ENCODE measurements at regions not wholly inside any gene's neighbourhood (a gene's known extent, or its start where the extent isn't known, plus 50 kb on each side); places are given as distances from the start of the nearest gene placed in this dataset.

- Histone ChIP-seq H3K4me3 (ENCODE audit: insufficient read depth, low read depth, low read length) (no peak overlapping the region), H3K27me3 (ENCODE audit: control insufficient read depth, insufficient read depth, low read length) (no peaks in the 10 kb centered on the region), H3K36me3 (replicated peaks; ENCODE audit: control insufficient read depth, insufficient read depth, low read length) (no peaks in the 10 kb centered on the region)
- DNase-seq: no peak
Measured at GRCh38 chr1:98073106-98073505, 152.3 kb upstream of the DPYD start.

DNA sequence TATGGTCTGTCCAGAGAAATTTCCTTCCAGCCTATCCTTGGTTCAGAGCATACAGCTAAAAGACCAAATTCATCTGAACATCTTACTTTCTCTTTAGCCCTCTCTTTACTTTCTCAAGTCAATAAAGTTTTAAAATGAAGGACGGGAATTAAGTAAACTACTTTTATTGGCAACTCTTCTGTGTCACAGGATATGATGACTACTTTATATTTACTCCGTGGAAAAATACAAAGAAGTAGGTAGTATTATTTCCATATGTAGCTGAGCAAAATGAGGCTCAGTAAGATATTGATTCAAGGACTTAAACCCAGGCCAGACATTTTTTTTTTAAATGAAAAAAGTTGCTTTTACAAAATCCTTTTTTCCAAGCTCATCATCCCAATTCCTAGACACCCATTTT, 151.2 kb upstream of the DPYD start:
- Histone ChIP-seq H3K36me3 (replicated peaks; ENCODE audit: control insufficient read depth, insufficient read depth, low read length) (no peaks in the 10 kb centered on the region), H3K27me3 (ENCODE audit: control insufficient read depth, insufficient read depth, low read length) (no peaks in the 10 kb centered on the region), H3K4me3 (ENCODE audit: insufficient read depth, low read depth, low read length) (no peak overlapping the region)
- no peak for DNase-seq

DNA sequence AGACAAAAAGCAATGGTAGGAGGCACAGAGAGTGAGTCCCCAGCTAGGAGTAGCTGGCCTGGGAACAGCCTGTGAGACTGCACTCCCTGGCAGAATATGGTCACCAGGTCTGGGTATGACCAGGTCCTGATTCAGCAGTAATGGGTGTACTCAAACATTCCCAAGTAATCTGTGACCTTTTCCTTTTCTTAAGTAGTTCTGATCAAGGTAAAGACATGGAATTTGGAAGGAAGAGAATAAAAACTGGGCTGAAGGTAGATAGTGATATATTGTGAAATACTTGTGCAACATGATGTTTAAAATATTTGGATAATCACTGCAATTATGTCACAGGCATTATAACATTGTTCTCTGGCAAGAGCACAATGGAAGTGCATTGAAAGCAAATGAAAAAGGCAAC, 147.2 kb upstream of the DPYD start:
- no peak for DNase-seq
- H3K36me3 ChIP-seq (replicated peaks; ENCODE audit: control insufficient read depth, insufficient read depth, low read length): no peaks in the 10 kb centered on the region
- H3K4me3 ChIP-seq (ENCODE audit: insufficient read depth, low read depth, low read length): no peak overlapping the region
- no peaks in the 10 kb centered on the region for H3K27me3 ChIP-seq (ENCODE audit: control insufficient read depth, insufficient read depth, low read length)

DNA sequence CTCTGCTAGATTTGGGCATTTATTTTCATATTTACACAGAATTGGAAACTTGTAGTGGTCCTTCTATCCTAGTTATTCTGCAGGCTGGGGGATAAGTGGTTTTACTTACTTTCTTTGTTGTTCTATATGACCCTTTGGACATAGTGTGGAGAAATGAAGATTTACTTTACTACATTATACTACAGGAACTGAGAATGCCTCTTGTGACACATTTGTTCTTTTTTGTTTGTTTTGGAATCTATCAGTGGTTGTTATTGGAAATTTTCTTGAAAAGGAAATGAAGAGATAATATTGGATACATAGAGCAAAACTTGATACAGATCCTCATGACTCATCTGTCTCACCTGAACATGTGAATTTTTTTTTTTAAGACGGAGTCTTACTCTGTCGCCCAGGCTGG, 146.1 kb upstream of the DPYD start:
- Histone ChIP-seq H3K36me3 (replicated peaks; ENCODE audit: control insufficient read depth, insufficient read depth, low read length) (no peaks in the 10 kb centered on the region), H3K4me3 (ENCODE audit: insufficient read depth, low read depth, low read length) (no peak overlapping the region), H3K27me3 (ENCODE audit: control insufficient read depth, insufficient read depth, low read length) (no peaks in the 10 kb centered on the region)
- no peak for DNase-seq

GRCh38 chr1:98059620-98060019, 138.8 kb upstream of the DPYD start:
- Histone ChIP-seq H3K27me3 (ENCODE audit: control insufficient read depth, insufficient read depth, low read length) (no peaks in the 10 kb centered on the region; the same call in 1 of the 2 replicates), H3K4me3 (ENCODE audit: insufficient read depth, low read depth, low read length) (no peak overlapping the region), H3K36me3 (replicated peaks; ENCODE audit: control insufficient read depth, insufficient read depth, low read length) (no peaks in the 10 kb centered on the region)
- DNase-seq: no peak

DNA sequence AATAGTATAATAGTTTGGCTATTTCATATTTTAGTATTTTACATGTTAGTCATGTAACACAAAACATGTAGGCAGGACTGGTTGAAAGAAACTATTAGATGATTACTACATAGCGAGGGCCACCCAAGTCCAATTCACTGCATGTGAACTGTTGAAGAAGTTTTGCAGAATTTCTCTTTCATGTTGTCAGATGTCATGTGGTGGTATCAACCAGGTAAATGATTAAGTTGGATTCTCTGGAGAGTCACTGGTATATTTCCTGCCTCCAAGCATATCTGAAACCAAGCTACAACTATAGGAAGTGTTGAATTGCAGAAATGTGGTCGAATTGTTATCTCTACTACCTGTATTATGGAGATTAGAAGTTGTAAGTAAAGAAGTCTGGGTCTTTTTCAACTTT, 137.8 kb upstream of the DPYD start:
- H3K36me3 ChIP-seq (replicated peaks; ENCODE audit: control insufficient read depth, insufficient read depth, low read length): no peaks in the 10 kb centered on the region

DNA sequence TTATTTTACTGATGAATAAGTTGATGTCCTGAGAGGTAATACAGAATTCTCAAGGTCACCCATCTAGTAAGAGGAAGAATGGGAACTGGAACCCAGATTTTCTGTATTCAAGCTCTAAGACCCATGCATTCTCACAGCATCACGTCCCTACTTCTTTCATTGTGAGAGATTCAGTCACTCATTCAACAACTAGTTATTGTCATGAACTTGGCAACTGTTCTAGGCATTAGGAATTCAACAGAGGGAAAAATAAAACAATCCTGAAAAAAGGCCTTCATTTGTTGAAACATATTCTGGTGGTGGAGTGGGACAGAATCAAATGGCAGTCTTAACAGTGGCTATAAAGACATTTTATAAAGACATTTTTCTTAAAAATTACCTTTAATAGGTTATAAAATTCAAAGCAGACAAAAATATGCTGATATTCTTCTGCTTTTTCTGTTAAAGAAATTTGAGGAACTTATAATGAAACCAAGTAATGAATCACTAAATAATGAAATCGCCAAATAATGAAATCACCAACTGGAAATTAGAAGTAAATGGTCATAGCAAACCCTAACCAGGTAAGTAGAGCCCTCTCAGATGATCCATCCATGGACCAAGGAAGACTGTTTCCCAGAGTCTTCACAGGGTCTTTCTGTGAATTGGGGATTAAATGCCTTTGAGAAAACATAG, 136.5 kb upstream of the DPYD start:
- no peaks in the 10 kb centered on the region for H3K36me3 ChIP-seq (replicated peaks; ENCODE audit: control insufficient read depth, insufficient read depth, low read length)
- DNase-seq: no peak
- peaks cover 16% of the 10 kb centered on the region for H3K27me3 ChIP-seq (ENCODE audit: control insufficient read depth, insufficient read depth, low read length)
- no peak overlapping the region for H3K4me3 ChIP-seq (ENCODE audit: insufficient read depth, low read depth, low read length)

More for the DNA sequence above, 137.8 kb upstream of the DPYD start:
- DNase-seq: no peak
- Histone ChIP-seq H3K27me3 (ENCODE audit: control insufficient read depth, insufficient read depth, low read length) (peaks cover 4% of the 10 kb centered on the region), H3K4me3 (ENCODE audit: insufficient read depth, low read depth, low read length) (no peak overlapping the region)

- Histone ChIP-seq H3K4me3 (ENCODE audit: insufficient read depth, low read depth, low read length) (no peak overlapping the region), H3K36me3 (replicated peaks; ENCODE audit: control insufficient read depth, insufficient read depth, low read length) (no peaks in the 10 kb centered on the region), H3K27me3 (ENCODE audit: control insufficient read depth, insufficient read depth, low read length) (peaks cover 22% of the 10 kb centered on the region)
- no peak for DNase-seq
Measured at GRCh38 chr1:98056781-98057180, 135.9 kb upstream of the DPYD start.

- Histone ChIP-seq H3K4me3 (ENCODE audit: insufficient read depth, low read depth, low read length) (no peak overlapping the region), H3K36me3 (replicated peaks; ENCODE audit: control insufficient read depth, insufficient read depth, low read length) (no peaks in the 10 kb centered on the region), H3K27me3 (ENCODE audit: control insufficient read depth, insufficient read depth, low read length) (peaks cover 28% of the 10 kb centered on the region)
- no peak for DNase-seq
Measured at GRCh38 chr1:98055457-98055856, 134.6 kb upstream of the DPYD start.

DNA sequence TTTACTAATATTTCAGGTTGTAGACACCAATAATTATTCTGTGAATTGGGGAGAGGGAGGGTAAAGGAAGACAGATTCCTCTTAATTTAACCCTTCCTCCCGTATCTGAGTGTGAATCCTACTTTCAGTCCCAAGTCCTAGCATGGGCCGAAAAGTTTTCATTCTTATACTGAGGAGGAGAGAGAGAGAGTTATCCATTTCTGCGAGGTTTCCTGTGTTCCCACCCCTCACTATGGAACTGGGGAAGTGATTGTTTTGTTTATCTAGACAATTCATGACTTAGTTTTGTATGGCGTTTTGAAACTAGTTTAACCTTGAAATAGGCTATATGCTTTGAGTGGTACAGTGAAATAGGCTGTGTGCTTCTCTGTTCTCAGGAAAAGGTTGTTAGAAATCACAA, 134.0 kb upstream of the DPYD start:
- H3K27me3 ChIP-seq (ENCODE audit: control insufficient read depth, insufficient read depth, low read length): peaks cover 34% of the 10 kb centered on the region
- no peak for DNase-seq
- H3K36me3 ChIP-seq (replicated peaks; ENCODE audit: control insufficient read depth, insufficient read depth, low read length): no peaks in the 10 kb centered on the region
- H3K4me3 ChIP-seq (ENCODE audit: insufficient read depth, low read depth, low read length): no peak overlapping the region

DNA sequence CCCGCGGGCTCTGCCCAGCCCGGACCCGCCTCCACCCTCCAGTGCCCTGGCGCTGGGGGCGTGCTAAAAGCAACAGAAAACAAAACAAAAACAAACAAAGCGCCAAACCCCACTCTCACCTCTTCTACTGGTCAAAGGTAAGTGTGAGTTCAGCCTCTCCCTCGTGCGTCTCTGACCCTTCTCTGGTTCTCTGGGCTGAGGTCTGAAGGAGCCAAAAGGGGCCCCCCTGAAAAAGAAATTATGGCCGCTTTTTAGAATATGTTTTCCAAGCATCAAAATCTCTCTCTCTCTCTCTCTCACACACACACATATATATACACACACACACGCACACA, 133.5 kb upstream of the DPYD start:
- Histone ChIP-seq H3K36me3 (replicated peaks; ENCODE audit: control insufficient read depth, insufficient read depth, low read length) (no peaks in the 10 kb centered on the region), H3K4me3 (ENCODE audit: insufficient read depth, low read depth, low read length) (peak overlapping the region; percentile 14; the same call in 1 of the 2 replicates), H3K27me3 (ENCODE audit: control insufficient read depth, insufficient read depth, low read length) (peaks cover 39% of the 10 kb centered on the region)
- no peak for DNase-seq

GRCh38 chr1:98053471-98054366, 132.9 kb upstream of the DPYD start:
- Histone ChIP-seq H3K27me3 (ENCODE audit: control insufficient read depth, insufficient read depth, low read length) (peaks cover 45% of the 10 kb centered on the region), H3K36me3 (replicated peaks; ENCODE audit: control insufficient read depth, insufficient read depth, low read length) (no peaks in the 10 kb centered on the region), H3K4me3 (ENCODE audit: insufficient read depth, low read depth, low read length) (peak overlapping the region; percentile 74)
- peak; percentile 91 for DNase-seq

GRCh38 chr1:98051065-98051675, 130.3 kb upstream of the DPYD start:
- Histone ChIP-seq H3K27me3 (ENCODE audit: control insufficient read depth, insufficient read depth, low read length) (peaks cover 67% of the 10 kb centered on the region), H3K36me3 (replicated peaks; ENCODE audit: control insufficient read depth, insufficient read depth, low read length) (no peaks in the 10 kb centered on the region), H3K4me3 (ENCODE audit: insufficient read depth, low read depth, low read length) (no peak overlapping the region)
- DNase-seq: peak; percentile 53

- Histone ChIP-seq H3K27me3 (ENCODE audit: control insufficient read depth, insufficient read depth, low read length) (peaks cover 83% of the 10 kb centered on the region), H3K36me3 (replicated peaks; ENCODE audit: control insufficient read depth, insufficient read depth, low read length) (no peaks in the 10 kb centered on the region), H3K4me3 (ENCODE audit: insufficient read depth, low read depth, low read length) (no peak overlapping the region)
- peak; percentile 37 for DNase-seq
Measured at GRCh38 chr1:98049370-98050135, 128.7 kb upstream of the DPYD start.
